Transverse colon (tissue), 4 donors: ENCODE measurements at regions not wholly inside any gene's neighbourhood (a gene's known extent, or its start where the extent isn't known, plus 50 kb on each side); places are given as distances from the start of the nearest gene placed in this dataset.

ENCODE experiments used
- DNase-seq: peaks from one replicate; pipeline ENCODE4 v3.0.0-alpha.2; 2019
- H3K27ac ChIP-seq, 4 donors: fragments of 200-600 bp; sonication (generic); 2 replicates each; pipeline ENCODE4 v1.5.1; 2016 to 2018; ENCODE audit warnings: inconsistent platforms in 4 of 4
- H3K27me3 ChIP-seq: fragments of 200-600 bp; sonication (generic); 2 replicates; pipeline ENCODE4 v1.5.1; 2017; ENCODE audit warnings: inconsistent platforms
- H3K36me3 ChIP-seq, 4 donors: fragments of 200-600 bp; sonication (generic); 2 replicates each; pipeline ENCODE4 v1.5.1; 2017 to 2019; ENCODE audit warnings: inconsistent platforms in 4 of 4
- H3K4me1 ChIP-seq, 4 donors: fragments of 200-600 bp; sonication (generic); 2 replicates each; pipeline ENCODE4 v1.5.1; 2017 to 2020; ENCODE audit warnings: inconsistent platforms in 4 of 4
- H3K4me3 ChIP-seq, 4 donors: fragments of 200-600 bp; sonication (generic); 1 replicate in 1 of 4; 2 replicates in 3 of 4; pipeline versions ENCODE4 v1.5.1 to v1.6.1; 2017 to 2019; ENCODE audit warnings: inconsistent platforms in 4 of 4
- H3K9me3 ChIP-seq, 2 donors: fragments of 200-600 bp; sonication (generic); 2 replicates each; pipeline ENCODE4 v1.5.1; 2017 to 2019; ENCODE audit warnings: inconsistent platforms in 2 of 2
- CTCF ChIP-seq, 5 experiments: fragments of 200-600 bp in 3 of 5; fragments of 450-650 bp in 2 of 5; sonication (generic) in 3 of 5; IDR thresholded peaks; 1 replicate in 2 of 5; 2 replicates in 3 of 5; pipeline ENCODE4 v1.5.1; 2016 to 2017; ENCODE audit warnings: antibody characterized with exemption in 5 of 5, inconsistent platforms in 3 of 5, mild to moderate bottlenecking in 2 of 5, moderate library complexity in 1 of 5
- EP300 ChIP-seq: sonication (generic); formaldehyde crosslinking; IDR thresholded peaks from one replicate; pipeline ENCODE4 v1.6.1; 2017; ENCODE audit warnings: antibody characterized with exemption, low read depth
- POLR2A ChIP-seq: fragments of 450-650 bp; IDR thresholded peaks from one replicate; pipeline ENCODE4 v1.6.1; 2016; ENCODE audit warnings: antibody characterized with exemption, mild to moderate bottlenecking, moderate library complexity
- POLR2AphosphoS5 ChIP-seq, 3 donors: sonication (generic); formaldehyde crosslinking; IDR thresholded peaks; one replicate each; pipeline ENCODE4 v1.6.1; 2016; ENCODE audit warnings: antibody characterized with exemption in 3 of 3
- WGBS, 2 donors: methylation state at CpG; one replicate each; pipeline ENCODE4 v1.1.5; 2018; ENCODE audit warnings: low coverage in 1 of 2; 5-methylcytosine and 5-hydroxymethylcytosine counted together
- in situ Hi-C, 4 donors: fragments of 200-750 bp; cut with MboI; loops; one replicate each; pipeline versions ENCODE4 v1.15.0 to v1.15.1; 2017; ENCODE audit warnings: low sequenced_read_pairs in 3 of 4, low pct_ligation_motif_present in 1 of 4, low pct_unique_long_range_greater_than_20kb in 1 of 4
- intact Hi-C: fragments of 100-400 bp; cut with DNase I; formaldehyde crosslinking; loops from one replicate; pipeline ENCODE4 v1.15.1; 2023; ENCODE audit warnings: low total_unique reads

DNA sequence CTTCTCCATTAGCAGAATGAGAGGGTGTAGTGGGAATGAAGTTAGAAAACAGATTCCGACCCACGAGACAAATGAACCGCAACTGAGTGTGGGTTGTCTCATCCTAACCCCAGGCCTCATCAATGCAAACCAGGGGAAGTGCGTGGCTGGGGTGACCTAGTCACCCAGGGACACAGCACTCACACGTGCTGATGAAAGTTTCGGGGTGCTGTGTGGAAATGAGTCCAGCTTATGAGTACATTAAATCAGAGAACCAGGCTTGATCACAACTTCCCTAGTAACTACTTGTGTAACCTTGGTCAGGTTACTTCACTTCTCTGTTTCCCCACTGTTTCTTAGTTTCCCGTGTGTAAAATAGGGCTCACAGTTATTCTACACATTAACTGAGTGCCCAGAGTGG lies 95.4 kb upstream of the CDKN3 start:
- WGBS, 2 donors: 51 to 74% methylated on average over 2 to 7 of the region's 7 CpGs
- Histone ChIP-seq H3K9me3 (no peaks in the 10 kb centered on the region), H3K27me3 (no peaks in the 10 kb centered on the region), H3K4me1 (peaks cover 0 to 18% (median 3%) of the 10 kb centered on the region in 4 donors), H3K4me3 (no peak overlapping the region), H3K27ac (no peak overlapping the region), H3K36me3 (no peaks in the 10 kb centered on the region)
- no peak for DNase-seq
- in situ Hi-C loops: no loop called here
- intact Hi-C loops: loop anchor here (10.0 kb wide), 1 partner anchor 397 kb away; no protein-coding TSS in a partner anchor
- TF ChIP-seq EP300: no peak
- TF ChIP-seq CTCF (IDR thresholded peaks at IDR 0.05): no peak
- TF ChIP-seq POLR2A: no peak
- TF ChIP-seq POLR2AphosphoS5 (IDR thresholded peaks at IDR 0.05): no peak

DNA sequence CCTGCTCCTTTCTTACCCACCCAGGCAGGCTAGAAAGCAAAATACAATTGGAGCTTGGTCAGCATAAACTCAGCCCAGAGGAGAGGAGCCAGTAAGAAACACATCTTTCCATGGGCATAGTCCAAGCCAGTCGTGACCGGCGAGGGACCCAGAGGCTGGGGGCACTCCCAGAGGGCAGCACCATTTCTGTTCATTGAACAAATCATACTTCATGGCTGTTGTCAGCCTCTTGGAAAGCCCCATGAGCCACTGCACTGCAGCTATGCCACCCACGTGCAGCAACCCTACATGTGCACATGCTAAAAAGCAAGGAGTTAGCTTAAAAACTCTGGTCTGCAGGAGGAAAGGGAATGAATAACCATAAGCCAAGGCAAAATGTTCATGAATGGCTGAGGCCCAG lies 90.0 kb upstream of the CDKN3 start:
- in situ Hi-C loops (no loop called here), intact Hi-C loops (loop anchor here (10.0 kb wide), 1 partner anchor 402 kb away; no protein-coding TSS in a partner anchor)
- DNase-seq: no peak
- Histone ChIP-seq H3K36me3 (no peaks in the 10 kb centered on the region), H3K27me3 (no peaks in the 10 kb centered on the region), H3K27ac (no peak overlapping the region), H3K4me3 (no peak overlapping the region), H3K4me1 (no peaks in the 10 kb centered on the region), H3K9me3 (no peaks in the 10 kb centered on the region)
- TF ChIP-seq CTCF (IDR thresholded peaks at IDR 0.05): no peak
- no peak for TF ChIP-seq POLR2AphosphoS5 (IDR thresholded peaks at IDR 0.05)
- TF ChIP-seq EP300: no peak
- TF ChIP-seq POLR2A: no peak
- WGBS, 2 donors: 62% methylated on average over 4 of the region's 4 CpGs; no CpG with 5 or more reads in 1 of the 2 donors

- WGBS, 2 donors: 68 to 80% methylated on average over 1 to 5 of the region's 5 CpGs
- H3K27ac ChIP-seq: no peak overlapping the region
- in situ Hi-C loops (no loop called here), intact Hi-C loops (loop anchor here (10.0 kb wide), 1 partner anchor 405 kb away; no protein-coding TSS in a partner anchor)
- no peaks in the 10 kb centered on the region for H3K4me1 ChIP-seq
- no peaks in the 10 kb centered on the region for H3K36me3 ChIP-seq
- no peak overlapping the region for H3K4me3 ChIP-seq
- no peaks in the 10 kb centered on the region for H3K9me3 ChIP-seq
- no peak for DNase-seq
- H3K27me3 ChIP-seq: no peaks in the 10 kb centered on the region
- TF ChIP-seq EP300 (no peak), POLR2A (no peak), CTCF (IDR thresholded peaks at IDR 0.05) (no peak), POLR2AphosphoS5 (IDR thresholded peaks at IDR 0.05) (no peak)
These were observed 87.2 kb upstream of the CDKN3 start for GRCh38 chr14:54309615-54310014.

DNA sequence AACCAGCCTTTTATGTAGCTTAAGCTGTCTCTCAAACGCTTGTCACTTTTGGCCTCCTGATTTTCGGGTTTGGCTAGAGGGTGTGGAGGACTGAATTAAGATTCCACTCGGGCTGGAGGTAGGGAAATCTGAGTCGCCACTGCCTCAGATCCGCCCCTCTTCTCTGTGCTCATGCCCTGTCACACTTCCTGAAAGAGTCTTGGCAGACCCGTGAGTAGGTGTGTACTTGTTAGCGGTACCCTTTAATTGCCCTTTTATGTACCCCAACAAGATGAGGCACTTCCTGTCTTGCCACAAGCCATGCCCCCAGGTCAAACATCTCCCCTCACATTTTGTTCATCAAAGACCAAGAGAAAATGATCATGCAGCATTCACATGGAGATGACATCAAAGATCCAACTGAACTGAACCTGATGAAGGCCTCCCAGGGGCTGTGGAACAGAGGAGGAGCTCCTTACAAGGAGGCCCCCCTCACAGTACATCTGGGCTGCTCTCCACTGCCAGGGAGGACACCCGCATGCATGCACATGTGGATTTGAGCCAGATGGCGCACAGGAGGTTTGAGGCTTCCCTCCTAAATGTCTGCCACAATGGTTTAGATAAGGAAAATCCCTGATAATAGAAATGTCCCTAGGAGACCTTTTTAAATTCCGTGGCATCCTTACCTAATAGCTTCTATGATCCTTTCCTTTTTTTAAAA lies 86.5 kb upstream of the CDKN3 start:
- Histone ChIP-seq H3K36me3 (no peaks in the 10 kb centered on the region), H3K9me3 (no peaks in the 10 kb centered on the region), H3K27ac (no peak overlapping the region), H3K4me3 (no peak overlapping the region), H3K27me3 (no peaks in the 10 kb centered on the region), H3K4me1 (no peaks in the 10 kb centered on the region)
- DNase-seq: no peak
- intact Hi-C loops: no loop called here
- no peak for TF ChIP-seq POLR2AphosphoS5 (IDR thresholded peaks at IDR 0.05)
- TF ChIP-seq CTCF (IDR thresholded peaks at IDR 0.05): no peak
- no peak for TF ChIP-seq EP300
- no peak for TF ChIP-seq POLR2A
- 59 to 70% methylated on average over 1 to 10 of the region's 10 CpGs for WGBS, 2 donors
- in situ Hi-C loops: no loop called here
